ENCODE measurements at regions not wholly inside any gene's neighbourhood (a gene's known extent, or its start where the extent isn't known, plus 50 kb on each side); places are given as distances from the start of the nearest gene placed in this dataset.
A peak's percentile ranks its signal among the peaks of the same experiment; 100 is the strongest.

DNA sequence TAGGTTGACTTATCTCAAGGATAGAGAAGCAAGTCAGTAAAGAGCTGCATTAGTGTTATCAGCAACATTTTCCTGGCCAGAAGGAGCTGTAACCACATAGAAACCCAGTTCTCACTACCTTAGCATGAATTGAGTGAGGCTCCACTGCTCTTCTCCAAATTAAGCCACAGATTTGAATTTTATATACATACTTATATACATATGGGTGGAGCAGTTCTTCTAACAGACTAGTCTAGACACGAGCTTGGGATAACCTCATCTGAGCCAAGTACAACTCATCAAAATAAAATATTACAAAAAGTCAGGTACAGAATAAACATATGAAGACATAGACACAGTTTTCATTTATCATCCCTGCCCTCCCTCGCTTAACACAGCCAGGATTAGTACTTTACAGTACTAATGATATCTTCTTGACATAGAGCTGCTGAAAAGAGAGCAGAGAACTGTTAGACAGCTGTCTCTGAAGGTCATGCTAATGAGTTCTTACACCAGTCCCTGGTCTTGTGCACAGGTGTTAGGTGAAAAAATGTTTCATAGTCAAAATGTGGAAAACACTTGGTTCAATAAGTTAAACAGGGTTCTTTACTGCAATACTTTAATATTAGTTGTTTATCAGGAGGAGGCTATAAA, 147.4 kb upstream of the HTR1E start (continued):
- TF ChIP-seq, protein P1, sequence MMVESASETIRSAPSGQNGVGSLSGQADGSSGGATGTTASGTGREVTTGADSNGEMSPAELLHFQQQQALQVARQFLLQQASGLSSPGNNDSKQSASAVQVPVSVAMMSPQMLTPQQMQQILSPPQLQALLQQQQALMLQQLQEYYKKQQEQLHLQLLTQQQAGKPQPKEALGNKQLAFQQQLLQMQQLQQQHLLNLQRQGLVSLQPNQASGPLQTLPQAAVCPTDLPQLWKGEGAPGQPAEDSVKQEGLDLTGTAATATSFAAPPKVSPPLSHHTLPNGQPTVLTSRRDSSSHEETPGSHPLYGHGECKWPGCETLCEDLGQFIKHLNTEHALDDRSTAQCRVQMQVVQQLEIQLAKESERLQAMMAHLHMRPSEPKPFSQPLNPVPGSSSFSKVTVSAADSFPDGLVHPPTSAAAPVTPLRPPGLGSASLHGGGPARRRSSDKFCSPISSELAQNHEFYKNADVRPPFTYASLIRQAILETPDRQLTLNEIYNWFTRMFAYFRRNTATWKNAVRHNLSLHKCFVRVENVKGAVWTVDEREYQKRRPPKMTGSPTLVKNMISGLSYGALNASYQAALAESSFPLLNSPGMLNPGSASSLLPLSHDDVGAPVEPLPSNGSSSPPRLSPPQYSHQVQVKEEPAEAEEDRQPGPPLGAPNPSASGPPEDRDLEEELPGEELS (CRISPR knock-in tag; IDR thresholded peaks at IDR 0.05), result no peak

DNA sequence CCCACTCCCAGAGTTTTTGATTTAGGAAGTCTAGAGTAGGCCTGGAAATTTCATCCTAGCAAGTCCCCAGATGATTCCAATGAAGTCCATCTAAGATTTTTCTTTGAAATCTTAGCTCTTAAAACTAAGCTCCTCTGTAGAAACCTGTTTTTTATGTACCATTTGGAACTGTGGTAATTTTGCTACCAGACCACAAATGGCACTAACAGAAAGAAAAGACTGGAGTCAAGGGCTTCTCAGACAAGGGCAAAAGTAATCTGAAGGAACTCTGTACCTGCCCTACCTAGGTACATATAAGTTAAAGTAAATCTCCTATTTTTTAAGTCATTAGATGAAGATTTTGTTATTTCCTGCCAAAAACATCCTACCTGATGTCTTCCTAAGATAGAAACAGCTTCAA, 155.0 kb upstream of the HTR1E start:
- H3K79me2 ChIP-seq (ENCODE audit: insufficient read depth, low read length), result no peaks in the 10 kb centered on the region

More for the DNA sequence above, 155.0 kb upstream of the HTR1E start:
- DNase-seq (ENCODE audit: low spot score) (no peak), FAIRE-seq (no peak), ATAC-seq (no peak; the same call in 2 of the 3 replicates)
- BruUV-seq (replicated peaks), result no TSS peak
- Histone ChIP-seq H3K9me3 (ENCODE audit: low read length) (no peaks in the 10 kb centered on the region), H3K4me1 (ENCODE audit: insufficient read depth, low read length) (no peaks in the 10 kb centered on the region), H2AFZ (ENCODE audit: low read length) (no peak overlapping the region), H3K4me2 (ENCODE audit: low read depth, low read length) (no peak overlapping the region), H3K27ac (ENCODE audit: extremely low read length, insufficient read depth, low read length) (no peak overlapping the region), H3K27me3 (ENCODE audit: control insufficient read depth in 1 of 2, insufficient read depth in 2 of 2, low read length in 2 of 2) (no peaks in the 10 kb centered on the region), H3K36me3 (replicated peaks in 1 of 2; ENCODE audit: control insufficient read depth in 1 of 2, insufficient read depth in 2 of 2, low read length in 2 of 2) (no peaks in the 10 kb centered on the region), H3K9ac (ENCODE audit: insufficient read depth, low read depth, low read length) (no peak overlapping the region), H4K20me1 (ENCODE audit: insufficient read depth, low read length) (no peaks in the 10 kb centered on the region), H3K4me3 (replicated peaks in 1 of 3; ENCODE audit: insufficient read depth in 1 of 3, low read depth in 2 of 3, low read length in 3 of 3) (no peak overlapping the region)
- TF ChIP-seq, protein P2, sequence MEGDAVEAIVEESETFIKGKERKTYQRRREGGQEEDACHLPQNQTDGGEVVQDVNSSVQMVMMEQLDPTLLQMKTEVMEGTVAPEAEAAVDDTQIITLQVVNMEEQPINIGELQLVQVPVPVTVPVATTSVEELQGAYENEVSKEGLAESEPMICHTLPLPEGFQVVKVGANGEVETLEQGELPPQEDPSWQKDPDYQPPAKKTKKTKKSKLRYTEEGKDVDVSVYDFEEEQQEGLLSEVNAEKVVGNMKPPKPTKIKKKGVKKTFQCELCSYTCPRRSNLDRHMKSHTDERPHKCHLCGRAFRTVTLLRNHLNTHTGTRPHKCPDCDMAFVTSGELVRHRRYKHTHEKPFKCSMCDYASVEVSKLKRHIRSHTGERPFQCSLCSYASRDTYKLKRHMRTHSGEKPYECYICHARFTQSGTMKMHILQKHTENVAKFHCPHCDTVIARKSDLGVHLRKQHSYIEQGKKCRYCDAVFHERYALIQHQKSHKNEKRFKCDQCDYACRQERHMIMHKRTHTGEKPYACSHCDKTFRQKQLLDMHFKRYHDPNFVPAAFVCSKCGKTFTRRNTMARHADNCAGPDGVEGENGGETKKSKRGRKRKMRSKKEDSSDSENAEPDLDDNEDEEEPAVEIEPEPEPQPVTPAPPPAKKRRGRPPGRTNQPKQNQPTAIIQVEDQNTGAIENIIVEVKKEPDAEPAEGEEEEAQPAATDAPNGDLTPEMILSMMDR (CRISPR knock-in tag; IDR thresholded peaks at IDR 0.05), result 0 out of 2 replicates have a peak, but pooled peaks have one; percentile 15
- TF ChIP-seq ONECUT2 (CRISPR knock-in tag; IDR thresholded peaks at IDR 0.05), result no peak
- peak; percentile 29; the same call in 1 of the 2 replicates for TF ChIP-seq STAG1 (CRISPR knock-in tag; IDR thresholded peaks at IDR 0.05)
- intact Hi-C loops (cut with micrococcal nuclease; ENCODE audit: unreplicated experiment) (no loop called here), in situ Hi-C loops (cut with HindIII; ENCODE audit: extremely low pct_ligation_motif_present, low pct_unique_long_range_greater_than_20kb) (no loop called here)
- CTCF ChIA-PET (ENCODE audit: low intra/inter-chr PET ratio, low total read pairs), result no interaction called here
- POLR2A ChIA-PET, result no interaction called here
